Activated CD8-positive, alpha-beta T cell treated with anti-CD3 and anti-CD28 coated beads for 36 hours (primary cell): ENCODE measurements at regions not wholly inside any gene's neighbourhood (a gene's known extent, or its start where the extent isn't known, plus 50 kb on each side); places are given as distances from the start of the nearest gene placed in this dataset.

Source experiments
- ATAC-seq: fragments of 200-7000 bp; cut with Tn5 transposase; one replicate; pipeline ENCODE4 v1.10.0; 2021; ENCODE audit warnings: mild to moderate bottlenecking, moderate library complexity
- CTCF ChIA-PET: fragments of 350-600 bp; sonication (Branson Sonifier 250); formaldehyde crosslinking; loops from one replicate; lab custom pipeline; 2021; ENCODE audit warnings: antibody characterized with exemption; lab: Charles Lee
- POLR2A ChIA-PET: fragments of 350-600 bp; sonication (Branson Sonifier 250); formaldehyde crosslinking; loops from one replicate; lab custom pipeline; 2021; ENCODE audit warnings: antibody characterized with exemption; lab: Charles Lee
- DNase-seq: peaks from one replicate; pipeline ENCODE4 v3.0.0-alpha.2; 2020
- H3K27ac Mint-ChIP-seq: one replicate; pipeline ENCODE4 v1.8.0; 2021; ENCODE audit warnings: mild to moderate bottlenecking, mixed read lengths
- H3K27me3 Mint-ChIP-seq: one replicate; pipeline ENCODE4 v1.8.0; 2021; ENCODE audit warnings: mixed read lengths
- H3K36me3 Mint-ChIP-seq: one replicate; pipeline ENCODE4 v1.8.0; 2021; ENCODE audit warnings: low read depth, mixed read lengths
- H3K4me1 Mint-ChIP-seq: one replicate; pipeline ENCODE4 v1.8.0; 2021; ENCODE audit warnings: low read depth, mixed read lengths
- H3K4me3 Mint-ChIP-seq: one replicate; pipeline ENCODE4 v1.8.0; 2021; ENCODE audit warnings: mild to moderate bottlenecking, moderate library complexity, mixed read lengths
- H3K9me3 Mint-ChIP-seq: one replicate; pipeline ENCODE4 v1.8.0; 2021; ENCODE audit warnings: mixed read lengths
- intact Hi-C: fragments of 100-400 bp; cut with micrococcal nuclease; formaldehyde crosslinking; loops from one replicate; pipeline ENCODE4 v1.10.0; 2022
- TF ChIP-seq, protein P1 (sequence below): fragments of 200-600 bp; IDR thresholded peaks from one replicate; pipeline ENCODE4 v1.8.0; 2022; ENCODE audit warnings: antibody characterized with exemption, mild to moderate bottlenecking

DNA sequence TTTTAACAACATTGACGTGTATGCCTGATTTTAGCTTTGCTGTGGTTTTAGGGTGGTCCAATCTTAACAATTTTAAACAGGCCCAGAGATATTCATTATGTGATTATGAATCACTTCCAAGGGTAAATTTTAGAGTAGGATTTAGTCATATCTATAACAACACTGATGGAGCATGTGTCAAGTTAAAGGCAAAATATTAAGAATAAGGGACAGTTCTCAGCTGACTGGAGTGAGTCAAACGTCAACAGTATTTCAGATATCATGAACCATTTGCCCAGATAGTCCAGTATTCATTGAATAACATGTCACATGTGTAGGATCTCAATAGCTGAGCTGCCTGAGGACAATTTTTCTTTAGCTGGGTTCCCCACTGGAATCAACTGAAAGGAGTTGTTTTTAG, 61.3 kb upstream of the VCX2 start:
- H3K4me1 Mint-ChIP-seq: no peaks in the 10 kb centered on the region
- POLR2A ChIA-PET: no interaction called here
- no peaks in the 10 kb centered on the region for H3K9me3 Mint-ChIP-seq
- ATAC-seq (no peak), DNase-seq (no peak)
- intact Hi-C loops: no loop called here
- no peak overlapping the region for H3K4me3 Mint-ChIP-seq
- CTCF ChIA-PET: no interaction called here
- no peaks in the 10 kb centered on the region for H3K36me3 Mint-ChIP-seq
- H3K27ac Mint-ChIP-seq: no peak overlapping the region
- H3K27me3 Mint-ChIP-seq: no peaks in the 10 kb centered on the region
- TF ChIP-seq, protein P1, sequence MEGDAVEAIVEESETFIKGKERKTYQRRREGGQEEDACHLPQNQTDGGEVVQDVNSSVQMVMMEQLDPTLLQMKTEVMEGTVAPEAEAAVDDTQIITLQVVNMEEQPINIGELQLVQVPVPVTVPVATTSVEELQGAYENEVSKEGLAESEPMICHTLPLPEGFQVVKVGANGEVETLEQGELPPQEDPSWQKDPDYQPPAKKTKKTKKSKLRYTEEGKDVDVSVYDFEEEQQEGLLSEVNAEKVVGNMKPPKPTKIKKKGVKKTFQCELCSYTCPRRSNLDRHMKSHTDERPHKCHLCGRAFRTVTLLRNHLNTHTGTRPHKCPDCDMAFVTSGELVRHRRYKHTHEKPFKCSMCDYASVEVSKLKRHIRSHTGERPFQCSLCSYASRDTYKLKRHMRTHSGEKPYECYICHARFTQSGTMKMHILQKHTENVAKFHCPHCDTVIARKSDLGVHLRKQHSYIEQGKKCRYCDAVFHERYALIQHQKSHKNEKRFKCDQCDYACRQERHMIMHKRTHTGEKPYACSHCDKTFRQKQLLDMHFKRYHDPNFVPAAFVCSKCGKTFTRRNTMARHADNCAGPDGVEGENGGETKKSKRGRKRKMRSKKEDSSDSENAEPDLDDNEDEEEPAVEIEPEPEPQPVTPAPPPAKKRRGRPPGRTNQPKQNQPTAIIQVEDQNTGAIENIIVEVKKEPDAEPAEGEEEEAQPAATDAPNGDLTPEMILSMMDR: no peak

DNA sequence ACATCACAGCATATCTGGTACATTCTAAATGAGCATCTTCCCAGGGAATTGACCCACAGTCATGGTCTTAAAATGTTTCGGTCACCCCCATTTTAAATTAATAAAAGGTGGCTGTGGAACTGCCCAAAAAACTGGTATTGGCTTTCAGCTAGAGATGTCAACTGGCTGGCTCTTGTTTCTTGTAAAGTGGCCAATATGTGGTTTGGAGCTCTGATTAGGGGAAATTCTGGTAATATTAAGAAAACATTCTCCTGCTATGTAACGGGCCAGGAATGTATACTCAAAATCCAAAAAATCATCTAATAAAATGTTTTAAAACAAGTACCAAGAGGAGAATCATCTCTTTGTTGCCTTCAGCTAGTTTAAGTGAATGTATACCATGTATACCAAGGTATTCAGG, 62.0 kb upstream of the VCX2 start:
- CTCF ChIA-PET: no interaction called here
- intact Hi-C loops: no loop called here
- Mint-ChIP-seq H3K9me3 (no peaks in the 10 kb centered on the region), H3K36me3 (no peaks in the 10 kb centered on the region), H3K27me3 (no peaks in the 10 kb centered on the region), H3K4me3 (no peak overlapping the region), H3K4me1 (no peaks in the 10 kb centered on the region), H3K27ac (no peak overlapping the region)
- no peak for DNase-seq
- no peak for ATAC-seq
- TF ChIP-seq, protein P1: no peak
- POLR2A ChIA-PET: no interaction called here

DNA sequence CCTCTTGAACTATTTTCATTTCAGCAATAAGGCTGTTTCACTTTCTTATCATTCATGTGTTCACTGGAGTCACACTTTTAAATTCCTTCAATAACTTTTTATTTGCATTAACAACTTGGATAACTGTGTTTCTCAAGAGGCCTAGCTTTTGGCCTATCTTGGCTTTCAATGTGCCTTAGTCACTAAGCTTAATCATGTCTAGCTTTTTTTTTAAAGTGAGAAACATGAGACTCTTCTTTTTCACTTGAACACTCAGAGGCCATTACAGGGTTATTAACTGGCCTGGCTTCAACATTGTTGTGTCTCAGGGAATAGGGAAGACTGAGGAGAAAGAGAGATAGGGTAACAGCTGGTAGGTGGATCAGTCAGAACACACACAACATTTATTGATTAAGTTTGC, 64.0 kb upstream of the VCX2 start:
- no peak overlapping the region for H3K4me3 Mint-ChIP-seq
- CTCF ChIA-PET: no interaction called here

DNA sequence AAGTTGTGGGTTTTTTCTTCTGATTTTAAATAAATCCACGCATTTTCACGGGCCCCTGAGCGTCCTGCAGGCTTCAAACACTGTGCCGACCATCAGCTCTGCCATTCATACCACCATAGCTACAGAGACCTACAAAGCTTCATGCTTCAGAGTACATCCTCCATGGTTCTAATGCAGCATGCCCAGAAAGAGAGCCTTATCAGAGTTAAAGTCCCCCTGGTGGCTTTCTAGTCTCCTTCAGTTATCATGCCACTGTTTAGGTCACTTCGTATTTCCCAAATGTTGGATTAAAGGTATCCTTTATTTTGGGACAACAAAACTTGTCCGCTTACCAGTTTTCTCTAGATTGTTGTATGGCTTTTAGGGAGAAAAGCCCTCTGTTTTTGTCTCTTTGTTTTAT, 66.7 kb upstream of the VCX2 start:
- Mint-ChIP-seq H3K27me3 (no peaks in the 10 kb centered on the region), H3K9me3 (no peaks in the 10 kb centered on the region), H3K27ac (no peak overlapping the region), H3K4me3 (no peak overlapping the region), H3K4me1 (no peaks in the 10 kb centered on the region), H3K36me3 (no peaks in the 10 kb centered on the region)
- TF ChIP-seq, protein P1: no peak
- CTCF ChIA-PET: no interaction called here
- POLR2A ChIA-PET: interaction anchor here (0.6 kb wide), 1 partner anchor 176 kb away, joined by 3 read pairs; no protein-coding TSS in a partner anchor
- DNase-seq (no peak), ATAC-seq (no peak)
- intact Hi-C loops: no loop called here

More for the DNA sequence above, 64.0 kb upstream of the VCX2 start:
- Mint-ChIP-seq H3K36me3 (no peaks in the 10 kb centered on the region), H3K27ac (no peak overlapping the region), H3K27me3 (no peaks in the 10 kb centered on the region), H3K4me1 (no peaks in the 10 kb centered on the region), H3K9me3 (no peaks in the 10 kb centered on the region)
- DNase-seq (no peak), ATAC-seq (no peak)
- TF ChIP-seq, protein P1: no peak
- POLR2A ChIA-PET: no interaction called here
- intact Hi-C loops: no loop called here

DNA sequence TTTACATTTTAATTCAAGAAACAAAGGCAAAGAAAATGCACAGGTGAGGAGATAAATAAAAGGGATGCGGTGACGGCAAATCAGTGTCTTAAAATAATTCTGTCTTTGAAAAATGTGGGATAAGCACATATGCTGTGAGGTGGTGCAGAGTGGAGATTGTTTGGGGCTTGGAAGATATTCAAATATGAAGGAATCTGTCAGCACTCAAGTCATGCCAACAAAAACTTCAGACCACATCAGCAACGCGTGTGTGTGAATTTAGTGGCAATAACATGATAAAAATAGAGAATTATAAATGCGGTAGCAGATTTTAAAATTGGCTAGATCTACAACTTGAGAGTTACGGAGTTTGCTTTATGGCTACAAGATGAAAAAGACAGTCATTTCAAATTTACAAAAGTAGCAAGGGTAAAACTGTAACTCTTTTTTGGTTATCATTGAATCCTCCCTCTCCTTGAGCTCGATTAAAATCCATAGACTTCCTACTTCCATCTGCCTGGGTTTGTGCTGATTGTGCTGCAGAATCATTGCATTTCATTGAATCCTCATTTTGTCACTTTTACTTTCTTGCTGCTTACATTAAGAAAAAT, 71.5 kb upstream of the VCX2 start:
- H3K4me3 Mint-ChIP-seq: no peak overlapping the region
- CTCF ChIA-PET: no interaction called here
- no peak for DNase-seq
- no peak overlapping the region for H3K27ac Mint-ChIP-seq
- POLR2A ChIA-PET: no interaction called here
- H3K9me3 Mint-ChIP-seq: no peaks in the 10 kb centered on the region
- no peaks in the 10 kb centered on the region for H3K4me1 Mint-ChIP-seq
- TF ChIP-seq, protein P1: no peak
- intact Hi-C loops: no loop called here
- H3K27me3 Mint-ChIP-seq: no peaks in the 10 kb centered on the region
- H3K36me3 Mint-ChIP-seq: no peaks in the 10 kb centered on the region
- ATAC-seq: no peak
